Posterior vena cava (tissue), 2 donors: ENCODE measurements at regions not wholly inside any gene's neighbourhood (a gene's known extent, or its start where the extent isn't known, plus 50 kb on each side); places are given as distances from the start of the nearest gene placed in this dataset.

Experiments
- DNase-seq: peaks from one replicate; pipeline ENCODE4 v3.0.0-alpha.2; 2020; ENCODE audit warnings: low spot score
- intact Hi-C, 2 donors: fragments of 100-400 bp; cut with DNase I; formaldehyde crosslinking; loops; one replicate each; pipeline versions ENCODE4 v1.14.1 to v1.14.2; 2022 to 2023
- donor health status: DM: yes; HTN: yes; CAD: no.
- donor health status: DM: yes; HTN: yes; CAD: no.

DNA sequence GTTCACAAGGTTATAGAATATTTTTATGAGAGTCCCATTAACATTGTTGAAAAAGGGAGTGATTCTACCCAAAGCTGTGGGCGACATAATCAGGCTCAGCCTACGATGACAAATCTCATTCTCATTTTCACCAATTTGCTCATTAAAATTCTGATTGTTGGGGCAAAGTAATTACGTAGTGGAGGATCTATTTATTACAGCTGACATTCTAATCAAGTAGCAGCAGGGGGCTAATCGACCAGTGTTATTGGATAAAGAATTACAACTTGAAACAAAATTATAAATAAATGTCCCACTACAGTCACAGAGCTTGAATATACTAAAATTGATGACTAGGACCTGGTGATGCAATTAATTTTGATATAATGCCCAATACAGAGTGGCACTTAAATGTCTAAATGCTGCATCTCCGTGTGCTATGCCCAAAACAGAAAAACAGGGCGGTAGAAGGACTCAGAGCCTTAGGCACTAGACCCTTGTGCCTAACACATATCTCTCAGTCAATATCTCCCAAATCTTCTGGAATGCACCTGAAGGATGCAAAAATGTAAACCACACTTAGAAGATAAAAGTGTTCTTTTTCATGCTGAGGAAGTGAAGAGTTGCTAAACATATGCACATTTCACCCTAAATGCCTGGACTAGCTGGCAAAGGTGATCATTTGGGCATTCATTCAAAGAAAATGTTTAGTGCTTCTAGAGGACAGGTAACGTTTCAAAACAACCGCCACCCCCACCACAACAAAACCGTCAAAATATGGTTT is 88.3 kb downstream of the CD24 start:
- DNase-seq, result no peak
- intact Hi-C loops, result no loop called here

GRCh38 chr6:106885679-106886078 is 88.8 kb downstream of the CD24 start:
- intact Hi-C loops, result no loop called here

DNA sequence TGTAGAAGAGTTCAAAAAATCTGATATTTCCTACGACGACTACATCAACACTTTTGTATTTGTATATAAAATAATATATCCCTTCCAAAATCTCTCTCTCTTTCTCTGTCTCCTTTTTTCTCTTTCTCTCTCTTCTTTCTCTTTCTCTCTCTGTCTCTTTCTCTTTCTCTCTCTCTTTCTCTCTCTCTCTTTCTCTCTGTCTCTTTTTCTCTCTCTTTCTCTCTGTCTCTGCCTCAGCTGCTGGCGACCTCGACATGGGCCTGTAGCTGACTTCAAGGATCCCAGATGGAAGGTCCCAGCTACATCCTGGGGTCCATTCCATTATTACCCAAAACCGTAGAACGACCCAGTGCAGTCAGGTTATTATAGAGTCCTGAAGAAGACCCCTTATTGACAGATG is 90.0 kb downstream of the CD24 start:
- no peak for DNase-seq
- intact Hi-C loops, result no loop called here

More at GRCh38 chr6:106885679-106886078, 88.8 kb downstream of the CD24 start:
- no peak for DNase-seq

DNA sequence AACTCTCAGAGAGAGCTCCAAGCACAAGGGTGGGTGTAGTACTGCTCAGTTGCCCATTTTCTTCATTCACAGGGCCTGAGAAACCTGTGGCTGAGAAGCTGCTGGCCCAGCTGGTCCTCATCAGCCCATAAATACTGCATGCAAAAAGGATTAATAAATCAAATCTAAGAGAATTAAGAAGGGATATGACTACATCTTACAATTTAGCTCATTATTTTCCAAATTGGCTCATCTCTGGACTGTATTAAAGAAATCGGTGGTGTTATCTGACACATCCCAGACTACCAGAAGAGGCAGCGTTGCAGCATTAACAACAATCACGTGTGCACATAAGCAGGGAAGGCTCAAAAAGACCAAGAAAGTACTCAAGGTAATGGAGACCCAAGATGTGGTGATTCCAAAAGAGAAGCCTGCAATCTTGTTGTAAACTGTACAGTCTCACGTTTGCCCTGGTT is 90.7 kb downstream of the CD24 start:
- intact Hi-C loops, result no loop called here
- DNase-seq, result no peak

DNA sequence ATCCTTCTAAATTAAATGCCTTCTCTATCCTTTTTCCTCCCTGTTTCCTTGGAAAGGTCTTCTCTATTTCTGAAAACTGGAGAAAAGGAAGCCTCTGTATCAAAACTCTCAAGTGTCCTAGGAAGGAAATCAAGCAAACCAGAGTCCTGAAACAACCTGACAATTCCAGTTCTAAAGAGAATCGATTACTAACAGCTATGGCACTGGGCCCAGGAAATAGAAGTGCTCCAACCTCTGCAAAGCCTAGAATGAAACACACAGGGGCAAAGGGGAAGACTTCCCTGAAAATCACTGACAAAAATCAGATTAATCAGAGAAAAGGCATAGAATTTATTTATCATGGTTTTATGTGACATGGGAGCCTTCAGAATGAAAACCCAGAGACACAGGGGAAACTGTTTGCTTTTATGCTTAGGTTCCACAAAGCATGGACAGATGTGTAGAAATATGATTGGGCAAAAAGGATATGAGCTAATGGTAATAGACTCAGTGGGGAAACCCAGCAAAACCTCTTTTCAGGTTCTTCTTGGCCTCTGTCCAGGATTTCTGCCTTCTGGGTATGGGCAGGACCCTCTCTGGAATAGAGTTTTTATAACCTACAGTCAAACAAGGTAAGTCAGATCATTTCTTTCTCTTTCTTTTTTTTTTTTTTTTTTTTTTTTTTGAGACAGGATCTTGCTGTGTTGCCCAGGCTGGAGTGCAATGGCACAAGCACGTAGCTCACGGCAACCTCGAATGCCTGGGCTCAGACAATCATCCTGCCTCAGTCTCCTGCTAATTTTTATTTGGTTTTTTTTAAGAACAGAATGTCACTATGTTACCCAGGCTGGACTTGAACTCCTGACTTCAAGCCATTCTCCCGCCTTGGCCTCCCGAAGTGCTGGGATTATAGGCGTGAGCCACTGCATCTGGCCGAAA is 91.7 kb downstream of the CD24 start:
- no peak for DNase-seq
- intact Hi-C loops, result no loop called here

GRCh38 chr6:106882138-106882537 is 92.4 kb downstream of the CD24 start:
- no peak for DNase-seq
- intact Hi-C loops, result no loop called here

DNA sequence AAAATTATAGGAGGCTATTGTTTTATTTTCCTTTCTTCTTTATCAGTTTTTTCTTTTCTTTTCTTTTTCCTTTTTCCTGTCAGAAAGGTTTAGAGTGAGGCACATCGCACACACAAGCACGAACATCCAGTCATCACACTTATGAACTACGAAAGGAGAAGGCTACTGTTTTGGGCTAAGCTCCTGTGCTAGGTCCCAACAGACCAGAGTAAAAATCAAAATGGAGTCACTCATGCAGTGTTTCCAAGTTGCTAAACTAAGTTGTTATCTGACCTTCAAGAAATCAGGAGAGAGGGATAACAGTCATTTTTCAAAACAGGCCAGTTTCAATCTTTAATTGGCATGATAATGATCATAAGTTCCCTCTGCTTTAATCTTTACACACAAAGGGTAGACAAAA is 93.6 kb downstream of the CD24 start:
- no peak for DNase-seq
- intact Hi-C loops, result no loop called here

- intact Hi-C loops, result no loop called here
- DNase-seq, result no peak
Observed at GRCh38 chr6:106875782-106876321, 98.7 kb downstream of the CD24 start.

GRCh38 chr6:106874481-106874880 is 100.0 kb downstream of the CD24 start:
- intact Hi-C loops, result no loop called here
- no peak for DNase-seq

GRCh38 chr6:106872049-106872448 is 102.5 kb downstream of the CD24 start:
- DNase-seq, result no peak
- intact Hi-C loops, result no loop called here

GRCh38 chr6:106870824-106871717 is 103.5 kb downstream of the CD24 start:
- intact Hi-C loops, result no loop called here
- DNase-seq, result no peak

DNA sequence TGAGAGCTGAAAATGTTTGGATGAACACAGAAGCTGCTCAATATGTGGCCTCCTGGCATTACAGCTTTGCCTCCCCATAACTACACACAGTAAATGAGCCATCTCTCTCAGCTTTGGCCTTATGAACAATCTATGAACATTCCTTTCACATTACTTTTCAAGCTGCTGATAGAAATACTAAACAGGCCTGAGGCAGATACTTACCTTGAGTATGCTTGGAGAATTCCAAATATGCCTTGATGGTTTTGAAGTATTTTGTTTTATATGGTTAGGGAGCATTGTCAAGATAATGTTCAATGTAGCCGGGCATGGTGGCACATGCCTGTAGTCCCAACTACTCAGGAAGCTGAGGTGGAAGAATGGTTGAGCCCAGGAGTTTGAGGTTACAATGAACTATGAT is 104.5 kb downstream of the CD24 start:
- intact Hi-C loops, result no loop called here
- no peak for DNase-seq

- DNase-seq, result no peak
- intact Hi-C loops, result no loop called here
Observed at GRCh38 chr6:106869203-106869602, 105.3 kb downstream of the CD24 start.

DNA sequence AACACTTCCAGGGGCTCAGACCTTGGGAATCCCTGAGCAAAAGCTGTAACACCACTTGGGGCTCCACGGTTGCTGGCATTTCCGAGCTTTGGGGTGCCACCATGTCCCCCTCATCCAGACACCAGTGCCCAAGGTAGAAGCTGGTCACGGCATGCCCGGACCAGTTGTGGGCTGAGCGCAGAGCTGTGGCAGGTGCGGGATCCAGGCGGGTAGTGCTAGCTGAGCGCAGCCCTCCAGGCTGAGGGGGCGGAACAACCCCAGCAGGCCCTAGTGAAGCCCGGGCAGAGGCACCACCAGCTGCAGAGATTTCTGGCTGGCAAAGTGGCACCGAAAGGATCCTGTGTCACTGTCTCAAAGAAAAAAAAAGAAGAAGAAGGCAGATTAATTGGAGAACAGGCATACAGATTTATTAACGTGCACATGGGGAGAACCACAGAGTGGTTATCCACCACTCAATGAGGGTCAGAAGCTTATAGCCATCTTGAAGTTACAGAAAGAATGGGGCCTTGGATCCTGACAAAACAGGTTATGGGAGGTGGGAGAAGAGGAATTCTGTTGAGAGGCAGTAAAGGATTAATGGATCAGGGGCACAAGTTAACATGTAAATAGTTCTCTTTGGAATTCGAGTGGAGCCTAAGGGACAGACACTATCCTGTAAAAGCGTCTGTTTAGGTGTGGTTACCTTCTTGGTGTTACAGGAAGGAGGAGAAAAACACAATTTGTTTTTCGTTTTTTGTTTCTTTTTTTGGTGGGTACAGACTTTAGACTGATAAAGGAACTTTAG is 107.5 kb downstream of the CD24 start:
- no peak for DNase-seq
- intact Hi-C loops, result no loop called here

DNA sequence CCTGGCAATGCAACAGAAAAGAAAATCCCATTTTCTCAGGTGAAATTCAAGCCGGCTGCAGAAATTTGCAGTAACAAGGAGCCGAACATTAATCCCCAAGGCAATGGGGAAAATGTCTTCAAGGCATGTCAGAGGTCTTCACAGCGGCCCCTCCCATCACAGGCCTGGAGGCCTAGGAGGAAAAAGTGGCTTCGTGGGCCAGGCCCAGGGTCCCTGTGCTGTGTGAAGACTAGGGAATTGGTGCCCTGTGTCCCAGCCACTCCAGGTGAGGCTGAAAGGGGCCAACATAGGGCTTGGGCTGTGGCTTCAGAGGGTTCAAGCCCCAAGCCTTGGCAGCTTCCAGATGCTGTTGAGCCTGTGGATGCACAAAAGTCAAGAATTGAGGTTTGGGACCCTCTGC is 111.7 kb downstream of the CD24 start:
- intact Hi-C loops, result no loop called here
- DNase-seq, result no peak

DNA sequence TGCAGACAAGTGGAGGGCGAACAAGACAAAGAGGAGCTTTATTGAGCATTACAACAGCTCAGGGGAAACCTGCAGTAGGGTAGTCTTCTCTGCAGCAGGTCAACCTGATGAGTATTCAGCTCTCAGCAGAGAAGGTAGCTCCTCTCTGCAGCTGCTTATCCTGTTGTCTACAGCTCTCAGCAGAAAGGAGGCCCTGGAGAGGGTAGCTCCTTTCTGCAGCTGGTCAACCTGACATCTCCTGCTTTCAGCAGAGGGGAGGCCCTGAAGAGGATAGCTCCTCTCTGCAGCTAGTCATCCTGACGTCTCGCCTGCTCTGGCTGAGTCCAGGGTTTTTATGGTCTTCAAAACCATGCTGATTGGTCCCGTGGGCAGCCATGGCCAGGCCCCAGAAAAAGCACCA is 113.6 kb downstream of the CD24 start:
- no peak for DNase-seq
- intact Hi-C loops, result no loop called here

GRCh38 chr6:106858653-106859092 is 115.9 kb downstream of the CD24 start:
- DNase-seq, result peak; percentile 78

More at GRCh38 chr6:106858653-106859092, 115.9 kb downstream of the CD24 start:
- intact Hi-C loops, result no loop called here
